HG03175 (cell line): ENCODE measurements at regions not wholly inside any gene's neighbourhood (a gene's known extent, or its start where the extent isn't known, plus 50 kb on each side); places are given as distances from the start of the nearest gene placed in this dataset.

Experiments
- ATAC-seq: cut with Tn5 transposase; IDR thresholded peaks from one replicate; pipeline ENCODE4 v1.9.1; 2021; ENCODE audit warnings: mild to moderate bottlenecking, moderate library complexity; ENCODE audit not compliant: unreplicated experiment

GRCh38 chr4:157795495-157795894, 377.3 kb downstream of the GASK1B start:
- no peak for ATAC-seq

GRCh38 chr4:157792716-157793115, 380.1 kb downstream of the GASK1B start:
- ATAC-seq = no peak

- ATAC-seq = no peak
Measured at GRCh38 chr4:157791236-157791635, 381.6 kb downstream of the GASK1B start.

GRCh38 chr4:157787618-157788017, 385.2 kb downstream of the GASK1B start:
- no peak for ATAC-seq

- ATAC-seq = no peak
Measured at GRCh38 chr4:157781361-157781760, 391.5 kb downstream of the GASK1B start.

- ATAC-seq = no peak
Measured at GRCh38 chr4:157779081-157779480, 393.7 kb downstream of the GASK1B start.

GRCh38 chr4:157776930-157777528, 395.8 kb downstream of the GASK1B start:
- no peak for ATAC-seq

GRCh38 chr4:157775971-157776370, 396.9 kb downstream of the GASK1B start:
- no peak for ATAC-seq

GRCh38 chr4:157772907-157773306, 399.9 kb downstream of the GASK1B start:
- ATAC-seq = no peak

GRCh38 chr4:157768419-157768818, 404.4 kb downstream of the GASK1B start:
- ATAC-seq = no peak

- no peak for ATAC-seq
Measured at GRCh38 chr4:157763490-157763889, 409.3 kb downstream of the GASK1B start.

- no peak for ATAC-seq
Measured at GRCh38 chr4:157754410-157754809, 418.4 kb downstream of the GASK1B start.

- no peak for ATAC-seq
Measured at GRCh38 chr4:157751631-157752030, 421.2 kb downstream of the GASK1B start.

- no peak for ATAC-seq
Measured at GRCh38 chr4:157741642-157742041, 431.2 kb downstream of the GASK1B start.

- no peak for ATAC-seq
Measured at GRCh38 chr4:157739242-157739641, 433.6 kb downstream of the GASK1B start.

GRCh38 chr4:157728215-157728614, 444.6 kb downstream of the GASK1B start:
- ATAC-seq = no peak

GRCh38 chr4:157727163-157727562, 445.7 kb downstream of the GASK1B start:
- no peak for ATAC-seq

- no peak for ATAC-seq
Measured at GRCh38 chr4:157722146-157722545, 450.7 kb downstream of the GASK1B start.

- no peak for ATAC-seq
Measured at GRCh38 chr4:157713342-157713741, 459.5 kb downstream of the GASK1B start.

- ATAC-seq = no peak
Measured at GRCh38 chr4:157706155-157706554, 466.7 kb downstream of the GASK1B start.

GRCh38 chr4:157702831-157703230, 470.0 kb downstream of the GASK1B start:
- no peak for ATAC-seq

GRCh38 chr4:157701695-157701994, 471.2 kb downstream of the GASK1B start:
- no peak for ATAC-seq

- no peak for ATAC-seq
Measured at GRCh38 chr4:157700898-157701694, 471.7 kb downstream of the GASK1B start.
